Suprapubic skin (tissue), 4 donors: ENCODE measurements at regions not wholly inside any gene's neighbourhood (a gene's known extent, or its start where the extent isn't known, plus 50 kb on each side); places are given as distances from the start of the nearest gene placed in this dataset.

Source experiments
- DNase-seq, 2 donors: peaks; one replicate each; pipeline ENCODE4 v3.0.0-alpha.2; 2019; ENCODE audit warnings: low spot score in 2 of 2
- H3K27ac ChIP-seq: fragments of 200-600 bp; sonication (generic); one replicate; pipeline ENCODE4 v1.5.1; 2019
- H3K27me3 ChIP-seq: fragments of 200-600 bp; sonication (generic); one replicate; pipeline ENCODE4 v1.5.1; 2019
- H3K36me3 ChIP-seq: fragments of 200-600 bp; sonication (generic); one replicate; pipeline ENCODE4 v1.5.1; 2019
- H3K4me1 ChIP-seq: fragments of 200-600 bp; sonication (generic); one replicate; pipeline ENCODE4 v1.5.1; 2019
- H3K4me3 ChIP-seq: fragments of 200-600 bp; sonication (generic); one replicate; pipeline ENCODE4 v1.5.1; 2019; ENCODE audit warnings: mild to moderate bottlenecking
- H3K9me3 ChIP-seq: fragments of 200-600 bp; sonication (generic); one replicate; pipeline ENCODE4 v1.5.1; 2019
- CTCF ChIP-seq, 2 donors: fragments of 200-600 bp in 1 of 2; fragments of 450-650 bp in 1 of 2; sonication (generic) in 1 of 2; IDR thresholded peaks; one replicate each; pipeline ENCODE4 v1.5.1; 2016 to 2019; ENCODE audit warnings: antibody characterized with exemption in 2 of 2, mild to moderate bottlenecking in 1 of 2, moderate library complexity in 1 of 2
- EP300 ChIP-seq: sonication (generic); formaldehyde crosslinking; IDR thresholded peaks from one replicate; pipeline ENCODE4 v1.6.1; 2017; ENCODE audit warnings: antibody characterized with exemption
- POLR2A ChIP-seq, 2 donors: fragments of 450-650 bp; IDR thresholded peaks; one replicate each; pipeline ENCODE4 v1.6.1; 2017; ENCODE audit warnings: antibody characterized with exemption in 2 of 2, mild to moderate bottlenecking in 2 of 2, moderate library complexity in 2 of 2
- POLR2AphosphoS5 ChIP-seq, 3 donors: sonication (generic); formaldehyde crosslinking; IDR thresholded peaks; one replicate each; pipeline ENCODE4 v1.6.1; 2017; ENCODE audit warnings: antibody characterized with exemption in 3 of 3
- WGBS: methylation state at CpG from one replicate; pipeline ENCODE4 v1.1.5; 2018; 5-methylcytosine and 5-hydroxymethylcytosine counted together

DNA sequence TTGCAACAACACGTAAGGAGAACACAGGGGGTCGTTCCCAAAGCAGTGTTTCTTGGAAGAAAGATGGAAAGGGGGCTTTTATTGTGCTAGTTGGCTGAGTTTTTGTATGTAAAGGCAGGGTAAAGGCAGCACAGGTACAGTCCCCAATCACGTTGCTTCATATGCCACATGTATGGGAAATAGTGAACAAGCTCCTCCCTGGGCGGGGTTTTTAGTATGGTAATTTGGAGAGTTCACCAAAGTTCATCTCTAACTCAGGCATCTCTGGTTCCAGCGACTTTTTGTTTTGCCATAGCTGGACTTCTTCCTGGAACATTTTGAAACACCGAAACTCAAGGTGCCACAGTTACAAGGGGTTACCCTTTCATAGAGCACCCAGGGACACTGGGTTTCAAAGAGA lies 133.9 kb downstream of the CAAP1 start:
- no peaks in the 10 kb centered on the region for H3K36me3 ChIP-seq
- H3K4me1 ChIP-seq, result no peaks in the 10 kb centered on the region
- H3K27me3 ChIP-seq, result no peaks in the 10 kb centered on the region
- no peak overlapping the region for H3K27ac ChIP-seq
- TF ChIP-seq EP300 (no peak), POLR2A (IDR thresholded peaks at IDR 0.05) (no peak), CTCF (IDR thresholded peaks at IDR 0.05) (no peak), POLR2AphosphoS5 (IDR thresholded peaks at IDR 0.05) (no peak)
- H3K4me3 ChIP-seq, result no peak overlapping the region
- no peak for DNase-seq
- WGBS, result 70% methylated on average over 6 of the region's 6 CpGs
- no peaks in the 10 kb centered on the region for H3K9me3 ChIP-seq

DNA sequence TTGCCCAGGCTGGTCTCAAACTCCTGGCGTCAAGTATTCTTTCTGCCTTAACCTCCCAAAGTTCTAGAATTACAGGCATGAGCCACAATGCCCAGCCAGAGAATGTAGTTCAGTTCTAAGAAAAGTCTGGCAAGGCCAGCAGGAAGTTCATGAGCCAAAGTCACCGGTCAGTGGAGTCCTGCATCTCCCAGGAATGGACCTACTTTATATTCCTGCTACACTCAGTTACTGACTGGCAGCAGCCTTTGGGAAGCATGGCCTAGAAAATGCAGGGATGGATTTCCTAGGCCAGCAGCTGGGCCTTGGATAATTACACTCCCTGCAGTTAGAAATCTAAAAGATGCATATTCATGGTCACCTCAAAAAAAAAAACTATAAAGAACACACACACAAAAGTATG lies 135.7 kb downstream of the CAAP1 start:
- Histone ChIP-seq H3K9me3 (no peaks in the 10 kb centered on the region), H3K36me3 (no peaks in the 10 kb centered on the region), H3K27me3 (no peaks in the 10 kb centered on the region), H3K4me1 (no peaks in the 10 kb centered on the region), H3K4me3 (no peak overlapping the region), H3K27ac (no peak overlapping the region)
- no peak for DNase-seq
- 93% methylated on average over 2 of the region's 2 CpGs for WGBS
- TF ChIP-seq POLR2A (IDR thresholded peaks at IDR 0.05) (no peak), EP300 (no peak), POLR2AphosphoS5 (IDR thresholded peaks at IDR 0.05) (no peak), CTCF (IDR thresholded peaks at IDR 0.05) (no peak)

DNA sequence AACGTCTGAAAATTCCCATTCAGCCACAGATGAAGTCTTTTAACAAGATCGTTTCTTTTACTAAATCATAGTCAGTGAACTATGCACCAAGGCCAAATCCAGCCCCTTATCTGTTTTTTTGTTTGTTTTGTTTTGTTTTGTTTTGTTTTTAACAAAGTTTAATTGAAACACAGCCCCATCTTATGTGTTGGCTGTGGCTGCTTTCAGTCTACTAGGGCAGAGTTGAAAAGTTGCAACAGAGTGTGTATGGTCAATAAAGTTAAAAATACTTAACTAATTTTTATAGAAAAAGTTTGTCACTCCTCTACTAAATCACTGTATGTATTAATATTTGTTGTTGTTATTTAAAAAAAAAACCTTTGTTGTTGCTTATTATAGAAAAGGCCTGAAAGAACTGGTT lies 137.1 kb downstream of the CAAP1 start:
- WGBS, result 48% methylated on average over 2 of the region's 2 CpGs
- TF ChIP-seq POLR2A (IDR thresholded peaks at IDR 0.05), result no peak
- TF ChIP-seq POLR2AphosphoS5 (IDR thresholded peaks at IDR 0.05), result no peak
- no peak for TF ChIP-seq CTCF (IDR thresholded peaks at IDR 0.05)
- no peak for TF ChIP-seq EP300
- Histone ChIP-seq H3K27me3 (no peaks in the 10 kb centered on the region), H3K4me3 (no peak overlapping the region), H3K9me3 (no peaks in the 10 kb centered on the region), H3K4me1 (no peaks in the 10 kb centered on the region), H3K36me3 (no peaks in the 10 kb centered on the region), H3K27ac (no peak overlapping the region)
- DNase-seq, result no peak

GRCh38 chr9:26754509-26755164 lies 138.0 kb downstream of the CAAP1 start:
- H3K4me1 ChIP-seq, result no peaks in the 10 kb centered on the region
- no peak for TF ChIP-seq EP300
- no peak for TF ChIP-seq CTCF (IDR thresholded peaks at IDR 0.05)
- TF ChIP-seq POLR2AphosphoS5 (IDR thresholded peaks at IDR 0.05), result no peak
- no peak for TF ChIP-seq POLR2A (IDR thresholded peaks at IDR 0.05)
- no peaks in the 10 kb centered on the region for H3K9me3 ChIP-seq
- H3K27me3 ChIP-seq, result no peaks in the 10 kb centered on the region
- H3K27ac ChIP-seq, result no peak overlapping the region
- WGBS, result 86% methylated on average over 10 of the region's 10 CpGs
- no peaks in the 10 kb centered on the region for H3K36me3 ChIP-seq
- no peak overlapping the region for H3K4me3 ChIP-seq
- no peak for DNase-seq

DNA sequence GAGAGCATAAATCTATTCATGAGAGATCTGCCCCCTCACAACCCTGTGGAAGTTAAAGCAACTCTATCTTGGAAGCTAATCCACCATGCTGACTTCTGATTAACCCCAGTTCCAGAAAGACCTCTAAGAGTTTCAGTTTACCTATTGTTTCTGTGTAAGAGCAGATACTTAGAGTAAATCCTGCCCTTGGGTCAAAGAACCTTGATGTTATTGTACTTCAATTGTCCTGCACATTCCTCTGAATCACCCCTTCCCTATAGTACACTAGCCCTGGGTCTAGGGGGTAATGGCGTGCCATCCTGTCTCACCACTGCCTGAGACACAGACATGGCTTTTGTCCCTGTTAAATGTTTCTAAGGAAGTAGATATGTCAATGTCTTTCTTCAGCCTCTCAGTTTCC lies 138.6 kb downstream of the CAAP1 start:
- no peak overlapping the region for H3K4me3 ChIP-seq
- H3K27ac ChIP-seq, result no peak overlapping the region
- WGBS, result 100% methylated on average over 1 of the region's 1 CpG
- no peaks in the 10 kb centered on the region for H3K9me3 ChIP-seq
- H3K36me3 ChIP-seq, result no peaks in the 10 kb centered on the region
- TF ChIP-seq POLR2AphosphoS5 (IDR thresholded peaks at IDR 0.05), result no peak
- TF ChIP-seq EP300, result no peak
- no peak for TF ChIP-seq CTCF (IDR thresholded peaks at IDR 0.05)
- no peak for TF ChIP-seq POLR2A (IDR thresholded peaks at IDR 0.05)
- no peak for DNase-seq
- H3K27me3 ChIP-seq, result no peaks in the 10 kb centered on the region
- H3K4me1 ChIP-seq, result no peaks in the 10 kb centered on the region
